ENCODE measurements at regions not wholly inside any gene's neighbourhood (a gene's known extent, or its start where the extent isn't known, plus 50 kb on each side); places are given as distances from the start of the nearest gene placed in this dataset.

DNA sequence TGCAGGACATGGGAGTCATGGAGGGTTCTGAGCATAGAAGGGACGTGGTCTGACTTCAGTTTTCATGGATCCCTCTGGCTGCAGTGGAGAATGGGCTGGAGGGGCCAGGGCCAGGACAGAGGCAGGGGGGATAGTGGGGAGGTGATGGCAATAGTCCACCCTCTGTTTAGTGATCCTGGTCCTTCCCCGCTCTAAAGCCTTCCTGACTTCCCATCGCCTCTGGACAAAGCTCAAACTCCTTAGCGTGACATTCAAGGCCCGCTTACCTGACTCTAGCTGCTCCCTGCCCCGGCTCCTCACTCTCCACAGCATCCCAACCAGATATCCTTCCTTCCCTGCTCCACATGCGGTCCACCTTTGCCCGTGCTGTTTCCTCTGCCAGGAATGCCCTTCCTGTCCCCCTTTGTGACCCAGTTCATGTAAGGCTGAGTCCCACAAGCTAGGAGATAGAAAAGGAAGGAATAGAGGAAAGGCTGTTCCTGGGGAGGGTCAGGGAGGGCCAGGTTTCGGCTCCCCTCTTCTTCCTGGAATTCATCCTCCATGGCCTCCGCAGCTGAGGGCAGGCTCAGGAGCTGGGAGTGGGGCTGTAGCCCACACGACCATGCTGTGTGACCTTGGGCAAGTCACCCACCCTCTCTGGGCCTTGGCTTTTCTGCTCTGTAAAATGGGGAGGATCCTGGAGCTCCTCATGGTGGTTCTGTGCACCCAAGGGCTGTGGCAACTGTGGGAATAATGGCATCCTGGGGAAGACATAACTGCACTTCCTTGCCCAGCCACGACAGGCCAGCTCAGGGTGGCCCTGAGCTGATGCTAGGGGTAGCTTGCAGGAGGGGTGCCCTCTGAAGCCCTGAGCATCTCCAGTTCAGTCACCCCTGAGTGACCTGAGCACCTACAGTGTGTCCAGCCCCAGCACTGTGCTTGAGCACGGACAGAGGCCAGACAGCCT lies 116.1 kb downstream of the CEBPB start:
- TF ChIP-seq, protein P1, sequence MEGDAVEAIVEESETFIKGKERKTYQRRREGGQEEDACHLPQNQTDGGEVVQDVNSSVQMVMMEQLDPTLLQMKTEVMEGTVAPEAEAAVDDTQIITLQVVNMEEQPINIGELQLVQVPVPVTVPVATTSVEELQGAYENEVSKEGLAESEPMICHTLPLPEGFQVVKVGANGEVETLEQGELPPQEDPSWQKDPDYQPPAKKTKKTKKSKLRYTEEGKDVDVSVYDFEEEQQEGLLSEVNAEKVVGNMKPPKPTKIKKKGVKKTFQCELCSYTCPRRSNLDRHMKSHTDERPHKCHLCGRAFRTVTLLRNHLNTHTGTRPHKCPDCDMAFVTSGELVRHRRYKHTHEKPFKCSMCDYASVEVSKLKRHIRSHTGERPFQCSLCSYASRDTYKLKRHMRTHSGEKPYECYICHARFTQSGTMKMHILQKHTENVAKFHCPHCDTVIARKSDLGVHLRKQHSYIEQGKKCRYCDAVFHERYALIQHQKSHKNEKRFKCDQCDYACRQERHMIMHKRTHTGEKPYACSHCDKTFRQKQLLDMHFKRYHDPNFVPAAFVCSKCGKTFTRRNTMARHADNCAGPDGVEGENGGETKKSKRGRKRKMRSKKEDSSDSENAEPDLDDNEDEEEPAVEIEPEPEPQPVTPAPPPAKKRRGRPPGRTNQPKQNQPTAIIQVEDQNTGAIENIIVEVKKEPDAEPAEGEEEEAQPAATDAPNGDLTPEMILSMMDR (IDR thresholded peaks at IDR 0.05) = no peak
- H3K36me3 ChIP-seq (ENCODE audit: insufficient read depth in 1 of 2, low read depth in 1 of 2) = no peaks in the 10 kb centered on the region
- no peaks in the 10 kb centered on the region for H3K27me3 ChIP-seq (ENCODE audit: insufficient read depth in 3 of 3, low read length in 2 of 3)
- peak overlapping the region; percentile 84 for H3K27ac ChIP-seq
- ATAC-seq (no peak), DNase-seq (no peak)
- intact Hi-C loops (cut with DNase I) = loop anchor here in 1 of 2 donors (5.0 kb wide), 1 partner anchor 71 kb away; no protein-coding TSS in a partner anchor
- no peaks in the 10 kb centered on the region for H3K9me3 ChIP-seq
- peak overlapping the region; percentile 28 for H3K4me3 ChIP-seq
- peaks cover 68% of the 10 kb centered on the region for H3K4me1 ChIP-seq
- 83 to 85% (median 84%) methylated on average over 12 to 13 of the region's 13 CpGs for WGBS, 3 donors

DNA sequence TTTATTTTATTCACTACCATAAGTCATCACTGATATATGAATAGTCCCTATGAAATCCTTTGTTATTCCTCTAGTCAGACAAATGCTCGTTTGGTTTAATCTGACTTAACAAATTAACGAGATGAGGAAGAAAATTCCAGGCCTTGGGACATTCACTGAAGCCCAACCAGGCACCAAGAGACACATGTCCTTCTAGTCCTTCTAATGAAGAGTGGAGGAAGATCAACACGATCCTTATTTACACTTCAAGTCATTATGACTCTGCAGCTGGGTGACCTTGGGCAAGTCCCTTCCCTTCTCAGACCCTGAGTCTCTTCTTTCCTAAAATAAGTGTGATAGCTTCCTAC lies 117.5 kb downstream of the CEBPB start:
- Histone ChIP-seq H3K36me3 (ENCODE audit: insufficient read depth in 1 of 2, low read depth in 1 of 2) (no peaks in the 10 kb centered on the region), H3K27me3 (ENCODE audit: insufficient read depth in 3 of 3, low read length in 2 of 3) (no peaks in the 10 kb centered on the region), H3K27ac (peak overlapping the region; percentile 84), H3K9me3 (no peaks in the 10 kb centered on the region), H3K4me1 (peaks cover 54% of the 10 kb centered on the region), H3K4me3 (no peak overlapping the region)
- WGBS, 3 donors = 51 to 63% (median 62%) methylated on average over 3 of the region's 3 CpGs
- ATAC-seq (peak in 2 of 4 donors; percentile 4 to 5), DNase-seq (no peak)
- TF ChIP-seq, protein P1 (IDR thresholded peaks at IDR 0.05) = no peak
- intact Hi-C loops (cut with DNase I) = loop anchor here in 1 of 2 donors (5.0 kb wide), 1 partner anchor 69 kb away; no protein-coding TSS in a partner anchor

DNA sequence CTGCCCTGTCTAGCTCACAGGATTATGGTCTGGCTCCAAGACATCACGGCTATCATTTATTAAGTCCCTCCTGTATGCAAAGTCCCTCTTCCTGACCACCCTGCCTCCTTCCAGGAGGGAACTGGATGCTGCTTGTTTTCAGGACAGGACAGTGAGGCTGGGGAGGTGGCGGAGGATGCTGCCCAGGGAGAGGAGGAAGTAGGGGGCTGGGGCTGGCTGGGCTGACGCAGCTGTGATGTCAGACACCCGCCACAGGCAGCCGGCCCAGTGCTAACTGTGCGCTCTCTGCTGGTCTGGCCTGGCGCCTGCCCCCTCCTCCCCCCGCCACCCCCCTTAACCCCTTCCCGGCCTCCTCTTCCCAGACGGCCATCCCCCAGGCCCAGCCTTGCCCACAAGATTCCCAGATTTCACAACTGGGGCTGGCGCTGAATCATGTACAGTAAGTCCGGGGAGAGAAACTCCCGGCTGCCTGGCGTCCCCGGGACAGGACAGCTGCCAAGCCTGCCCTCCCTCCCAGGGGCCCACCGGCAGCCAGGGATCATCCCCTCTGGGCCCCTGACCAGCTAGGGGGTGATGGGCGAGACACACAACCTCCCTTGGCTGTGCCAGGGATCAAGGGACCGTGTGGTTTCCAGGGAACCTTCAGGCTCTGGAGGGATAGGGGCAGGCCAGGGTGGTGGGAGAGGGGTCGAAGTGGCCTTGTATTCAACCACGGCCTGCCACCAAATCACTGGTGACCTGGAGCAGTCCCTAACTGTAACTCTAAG lies 118.1 kb downstream of the CEBPB start:
- 5 to 10% (median 8%) methylated on average over 16 to 20 of the region's 20 CpGs for WGBS, 3 donors
- no peaks in the 10 kb centered on the region for H3K9me3 ChIP-seq
- no peaks in the 10 kb centered on the region for H3K27me3 ChIP-seq (ENCODE audit: insufficient read depth in 3 of 3, low read length in 2 of 3)
- H3K27ac ChIP-seq = peak overlapping the region; percentile 84
- DNase-seq = peak; percentile 93 to 95
- intact Hi-C loops (cut with DNase I) = loop anchor here in 1 of 2 donors (5.0 kb wide), 1 partner anchor 69 kb away; no protein-coding TSS in a partner anchor
- TF ChIP-seq, protein P1 (IDR thresholded peaks at IDR 0.05) = no peak
- H3K4me3 ChIP-seq = peak overlapping the region; percentile 2
- no peaks in the 10 kb centered on the region for H3K36me3 ChIP-seq (ENCODE audit: insufficient read depth in 1 of 2, low read depth in 1 of 2)
- H3K4me1 ChIP-seq = peaks cover 49% of the 10 kb centered on the region
- peak; percentile 59 to 73 (median 66) for ATAC-seq

DNA sequence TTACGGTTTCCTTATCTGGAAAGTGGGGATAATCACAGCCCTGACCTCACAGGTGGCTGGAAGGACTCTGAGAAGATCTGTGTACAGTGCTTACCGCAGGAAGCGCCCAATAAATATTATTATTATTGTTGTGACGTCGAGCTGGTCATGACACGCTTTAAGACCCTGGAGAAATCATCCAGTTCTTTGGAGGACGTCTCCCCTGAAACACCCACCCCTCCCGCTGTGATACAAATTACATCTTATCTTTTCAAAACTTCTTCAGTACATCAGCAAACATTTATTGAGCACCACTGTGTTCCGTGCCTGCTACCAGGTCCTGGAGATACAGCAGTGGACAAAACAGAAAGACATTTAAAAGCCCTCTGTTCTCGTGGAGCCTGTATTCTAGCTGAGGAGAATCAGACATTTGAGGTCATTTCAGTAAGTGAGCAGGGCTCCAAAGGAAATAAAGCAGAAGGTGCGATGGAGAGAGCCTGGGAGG lies 118.7 kb downstream of the CEBPB start:
- Histone ChIP-seq H3K4me3 (peak overlapping the region; percentile 2), H3K4me1 (peaks cover 42% of the 10 kb centered on the region)
- intact Hi-C loops (cut with DNase I) = loop anchor here in 1 of 2 donors (5.0 kb wide), 1 partner anchor 68 kb away; no protein-coding TSS in a partner anchor

More for the DNA sequence above, 118.7 kb downstream of the CEBPB start:
- Histone ChIP-seq H3K27ac (peak overlapping the region; percentile 84), H3K27me3 (ENCODE audit: insufficient read depth in 3 of 3, low read length in 2 of 3) (no peaks in the 10 kb centered on the region), H3K36me3 (ENCODE audit: insufficient read depth in 1 of 2, low read depth in 1 of 2) (no peaks in the 10 kb centered on the region), H3K9me3 (no peaks in the 10 kb centered on the region)
- 43 to 58% (median 46%) methylated on average over 11 of the region's 11 CpGs for WGBS, 3 donors
- no peak for DNase-seq
- ATAC-seq = peak in 1 of 4 donors; percentile 0
- TF ChIP-seq, protein P1 (IDR thresholded peaks at IDR 0.05) = no peak
